ENCODE measurements at regions not wholly inside any gene's neighbourhood (a gene's known extent, or its start where the extent isn't known, plus 50 kb on each side); places are given as distances from the start of the nearest gene placed in this dataset.

DNA sequence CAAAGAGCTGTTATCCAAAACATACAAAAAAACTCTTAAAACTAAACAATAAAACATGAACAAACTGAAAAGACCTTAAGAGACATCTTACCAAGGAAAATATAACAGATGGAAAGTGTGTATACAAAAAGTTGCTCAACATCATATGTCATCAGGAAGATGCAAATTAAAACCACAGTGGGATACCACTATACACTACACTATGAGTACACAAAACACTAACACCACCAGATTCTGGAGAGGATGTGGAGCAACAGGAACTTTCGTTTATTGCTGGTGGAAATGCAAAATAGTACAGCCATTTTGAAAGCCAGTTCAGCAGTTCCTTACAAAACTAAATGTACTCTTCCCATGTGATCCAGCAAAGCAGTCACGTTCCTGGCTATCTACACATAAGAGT lies 221.4 kb downstream of the CMPK2 start:
- no peak for DNase-seq

GRCh38 chr2:6645004-6645403 lies 220.7 kb downstream of the CMPK2 start:
- DNase-seq, result no peak

GRCh38 chr2:6645672-6646071 lies 220.0 kb downstream of the CMPK2 start:
- no peak for DNase-seq

DNA sequence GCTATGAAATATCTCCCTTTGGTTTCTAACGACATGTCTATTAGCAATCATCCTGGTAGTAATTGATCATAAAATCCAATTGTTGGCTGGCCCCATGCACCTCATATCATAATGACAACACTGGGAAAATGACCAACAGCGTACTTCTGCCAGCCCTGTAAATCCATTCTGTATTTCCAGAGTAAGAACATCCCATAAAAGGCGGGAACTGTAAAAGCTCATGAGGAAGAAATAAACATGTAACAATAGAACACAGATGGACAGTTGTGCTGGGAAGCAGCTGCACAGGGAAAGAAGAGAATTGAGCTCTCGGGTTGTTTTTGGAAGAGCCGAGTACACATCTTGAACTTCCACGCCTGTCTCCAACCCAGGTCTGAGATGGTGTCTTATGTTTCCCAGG lies 218.7 kb downstream of the CMPK2 start:
- no peak for DNase-seq

- no peak for DNase-seq
Measured at GRCh38 chr2:6648596-6649247, 217.0 kb downstream of the CMPK2 start.

- no peak for DNase-seq
Measured at GRCh38 chr2:6650311-6650710, 215.4 kb downstream of the CMPK2 start.

DNA sequence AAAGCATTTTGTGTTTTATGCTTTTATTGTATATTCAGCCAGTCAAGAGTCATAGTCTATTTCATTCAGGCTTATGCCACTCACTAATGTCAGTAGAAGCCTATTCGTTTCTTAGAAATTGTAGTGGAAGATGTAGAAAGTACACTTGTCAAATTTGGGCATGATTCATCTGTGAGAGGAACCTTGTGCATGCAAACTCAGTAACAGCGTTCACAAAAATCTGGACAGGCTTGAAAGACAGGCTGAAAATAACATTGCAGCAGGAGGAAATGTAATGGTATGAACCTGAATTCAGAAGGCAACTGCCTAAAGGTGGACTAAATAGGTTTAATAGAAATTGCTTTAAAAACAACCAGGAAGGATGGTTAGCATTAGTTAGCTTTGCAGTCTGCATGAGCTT lies 213.5 kb downstream of the CMPK2 start:
- DNase-seq, result no peak

DNA sequence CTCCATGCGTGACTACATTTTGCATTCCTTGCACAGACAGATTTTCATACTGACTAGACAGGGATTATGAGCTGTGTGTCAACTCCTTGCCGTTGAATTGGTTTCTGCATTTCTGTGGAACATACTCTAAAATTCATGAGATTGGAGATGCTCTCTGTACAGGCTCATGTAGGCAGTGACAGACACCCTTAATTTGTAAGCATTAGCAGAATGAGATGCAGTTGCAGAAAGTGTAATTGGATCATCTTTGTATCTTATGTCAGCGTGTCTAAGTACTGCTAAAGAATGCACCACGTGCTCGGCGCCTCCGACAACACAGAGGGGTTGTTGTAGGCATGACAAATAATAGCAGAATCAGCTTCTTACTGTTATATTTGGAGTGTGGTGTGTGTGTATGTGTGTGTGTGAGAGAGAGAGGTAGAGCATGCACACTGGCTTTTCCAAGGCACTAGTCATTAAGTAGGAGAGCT lies 212.4 kb downstream of the CMPK2 start:
- no peak for DNase-seq

DNA sequence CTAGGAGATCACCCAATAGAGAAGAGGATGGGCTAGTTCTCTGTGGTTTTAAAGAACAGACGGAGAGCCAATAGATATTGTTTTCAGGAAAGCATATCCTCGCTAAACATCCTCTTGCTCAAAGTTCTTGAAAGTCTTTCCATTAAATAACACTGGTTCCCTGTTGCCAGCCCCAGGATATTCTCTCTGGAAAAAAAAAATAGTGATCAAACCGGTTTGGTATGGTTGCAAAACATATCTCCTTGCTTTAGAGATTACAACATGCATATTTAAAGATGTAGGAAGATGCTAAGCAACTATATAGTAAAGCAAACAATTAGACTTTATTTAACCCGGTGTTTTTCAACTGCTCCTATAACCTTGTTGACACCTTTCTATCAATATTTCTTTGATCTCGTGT lies 211.4 kb downstream of the CMPK2 start:
- no peak for DNase-seq

- no peak for DNase-seq
Measured at GRCh38 chr2:6656633-6657032, 209.1 kb downstream of the CMPK2 start.

DNA sequence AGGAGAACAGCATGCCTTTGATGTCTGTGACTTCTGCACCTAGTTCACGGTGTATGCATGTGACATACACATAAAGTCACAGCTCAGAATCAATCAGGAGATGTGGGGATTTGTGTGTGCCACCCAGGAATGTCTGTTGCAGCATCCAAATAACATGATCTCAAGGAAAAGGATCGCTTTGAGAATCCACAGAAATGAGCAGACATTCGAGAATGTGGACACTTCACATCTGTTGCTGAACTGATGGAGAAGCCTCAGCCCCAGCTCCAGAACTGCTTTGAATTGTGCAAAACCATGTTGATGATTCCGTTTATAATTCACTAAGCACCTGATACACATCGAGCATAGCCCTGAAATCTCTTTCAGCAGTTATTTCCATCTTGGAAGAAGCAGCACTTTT lies 208.6 kb downstream of the CMPK2 start:
- no peak for DNase-seq

DNA sequence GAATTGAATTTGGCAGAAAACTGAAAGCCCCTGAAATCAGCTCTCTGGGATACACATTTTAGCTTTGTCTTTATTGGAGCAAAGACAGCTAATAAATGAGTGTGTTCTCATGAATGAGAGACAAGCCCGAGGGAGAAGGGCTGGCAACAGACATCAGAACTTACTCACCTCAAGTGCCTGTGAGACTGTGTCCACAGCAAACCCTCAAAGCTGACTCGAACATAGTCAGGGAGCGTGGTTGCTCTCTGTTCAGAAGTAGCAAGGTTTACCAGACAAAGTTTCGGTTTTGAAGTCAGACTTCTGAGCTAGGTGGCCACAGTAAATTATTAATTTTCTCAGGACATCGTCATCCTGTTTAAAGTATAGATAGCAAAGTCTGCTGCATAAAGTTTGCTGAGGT lies 207.9 kb downstream of the CMPK2 start:
- no peak for DNase-seq

DNA sequence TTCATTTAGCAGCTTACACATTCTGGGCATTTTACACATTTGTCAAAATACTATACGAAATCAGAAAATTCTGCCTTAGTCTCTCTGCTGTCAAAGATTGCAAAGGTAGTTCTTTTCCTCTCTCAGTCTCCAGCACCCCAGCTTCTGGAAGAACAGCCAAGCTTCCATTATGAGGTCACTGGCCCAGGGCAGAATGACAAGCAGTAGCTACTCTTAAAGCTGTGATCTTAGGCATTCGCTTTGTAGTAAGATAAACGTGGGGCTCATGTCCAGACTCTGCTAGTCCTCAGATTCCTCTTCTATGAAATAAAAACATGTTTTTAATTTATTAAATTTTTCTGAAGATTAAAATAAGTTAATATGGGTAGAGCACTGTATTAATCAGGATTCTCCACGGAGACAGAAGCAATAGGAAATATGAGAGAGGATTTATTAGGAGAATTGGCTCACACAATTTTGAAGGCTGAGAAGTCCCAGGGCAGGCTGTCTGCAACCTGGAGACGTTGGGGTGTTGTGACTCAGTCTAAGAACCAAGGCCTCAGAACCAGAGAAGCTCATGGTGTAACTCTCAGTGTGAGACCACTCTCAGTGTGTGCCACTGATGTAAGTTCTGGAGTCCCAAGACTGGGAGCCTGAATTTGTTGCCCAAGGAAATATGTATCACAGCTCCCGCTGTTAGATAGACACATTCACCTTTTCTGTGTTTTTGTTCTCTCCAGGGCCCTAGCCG lies 201.2 kb downstream of the CMPK2 start:
- no peak for DNase-seq

DNA sequence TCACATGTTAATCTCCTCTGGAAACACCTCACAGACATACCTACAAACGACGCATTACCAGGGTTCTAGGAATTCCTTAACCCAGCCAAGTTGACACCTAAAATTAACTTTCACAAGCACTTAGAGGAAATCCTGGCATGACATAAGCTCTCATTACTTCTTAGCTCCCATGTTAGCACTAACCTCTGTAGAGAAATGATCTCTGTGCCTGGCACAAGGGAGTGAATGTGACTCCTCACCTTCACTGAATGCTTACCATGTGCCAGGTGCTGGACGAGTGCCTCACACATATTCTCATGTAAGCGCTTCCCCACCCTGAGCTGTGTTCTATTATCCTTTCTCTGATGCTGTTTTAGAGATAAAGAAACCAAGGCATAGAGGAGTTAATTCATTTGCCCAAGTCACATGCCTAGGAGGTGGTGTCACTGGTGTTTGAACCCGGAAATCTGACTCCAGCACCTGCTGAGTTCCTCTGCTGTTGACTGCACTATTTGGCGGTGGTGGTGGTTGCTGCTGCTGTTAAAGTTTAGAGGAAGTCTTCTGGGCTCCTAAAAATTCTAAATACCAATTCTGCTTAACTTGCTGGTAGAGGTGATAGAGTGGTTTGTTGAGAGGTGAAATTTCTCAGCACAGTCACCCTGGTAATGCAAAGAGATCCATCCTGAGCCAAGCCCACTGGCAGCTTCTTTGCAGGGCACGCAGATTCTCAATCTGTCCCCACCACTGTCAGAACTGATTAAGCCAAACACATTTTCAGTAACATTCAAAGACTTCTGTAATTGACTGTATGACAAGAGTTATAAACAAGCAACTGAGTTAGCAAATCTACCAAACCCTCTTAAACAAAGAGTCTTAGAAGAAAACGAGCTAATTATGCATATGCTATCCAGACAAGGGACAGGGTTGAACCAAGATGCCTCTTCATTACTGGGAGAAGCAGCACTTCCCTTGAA lies 200.3 kb downstream of the CMPK2 start:
- no peak for DNase-seq

GRCh38 chr2:6667326-6667725 lies 198.4 kb downstream of the CMPK2 start:
- no peak for DNase-seq

- no peak for DNase-seq
Measured at GRCh38 chr2:6671913-6672312, 193.8 kb downstream of the CMPK2 start.

- no peak for DNase-seq
Measured at GRCh38 chr2:6674381-6674780, 191.3 kb downstream of the CMPK2 start.

GRCh38 chr2:6675791-6676190 lies 189.9 kb downstream of the CMPK2 start:
- no peak for DNase-seq

DNA sequence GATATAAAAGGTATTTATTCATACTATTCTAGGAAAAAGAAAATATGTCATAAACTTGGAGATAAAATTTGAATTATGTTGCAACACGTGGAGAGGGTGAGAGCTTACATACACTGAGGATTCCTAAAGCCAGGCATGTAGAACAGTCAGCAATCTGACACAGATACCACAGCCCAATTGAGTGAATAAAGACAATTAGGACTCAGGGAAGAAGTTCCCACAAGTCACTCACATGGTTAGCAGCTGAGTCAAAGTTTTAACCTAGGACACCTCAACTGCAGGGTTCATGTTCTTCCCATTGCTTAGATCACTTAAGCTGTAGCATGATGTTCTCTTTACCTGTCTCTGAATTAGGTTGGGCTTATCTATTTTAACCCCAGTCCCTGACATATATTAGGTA lies 189.5 kb downstream of the CMPK2 start:
- DNase-seq, result no peak

DNA sequence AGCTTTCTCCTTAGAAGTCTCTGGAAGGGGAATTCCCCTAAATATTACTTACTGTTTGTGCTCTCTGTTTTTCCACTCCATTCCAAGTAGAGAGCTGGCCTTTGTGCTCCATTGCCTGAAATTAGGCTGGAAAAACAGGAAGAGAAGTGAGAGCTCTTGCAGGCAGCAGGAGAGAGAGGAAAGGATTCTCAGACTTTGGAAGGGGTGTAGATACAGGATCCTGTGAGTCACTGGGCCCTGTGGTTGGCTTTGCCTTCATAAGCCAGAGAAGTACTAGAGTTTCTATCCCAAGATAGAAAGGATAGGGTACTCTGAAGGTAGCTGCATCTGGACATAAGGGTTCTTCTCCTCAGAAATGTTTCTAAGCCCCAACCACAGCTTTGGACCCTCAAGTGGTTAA lies 188.9 kb downstream of the CMPK2 start:
- DNase-seq, result no peak

- DNase-seq, result no peak
Measured at GRCh38 chr2:6679471-6679870, 186.2 kb downstream of the CMPK2 start.

DNA sequence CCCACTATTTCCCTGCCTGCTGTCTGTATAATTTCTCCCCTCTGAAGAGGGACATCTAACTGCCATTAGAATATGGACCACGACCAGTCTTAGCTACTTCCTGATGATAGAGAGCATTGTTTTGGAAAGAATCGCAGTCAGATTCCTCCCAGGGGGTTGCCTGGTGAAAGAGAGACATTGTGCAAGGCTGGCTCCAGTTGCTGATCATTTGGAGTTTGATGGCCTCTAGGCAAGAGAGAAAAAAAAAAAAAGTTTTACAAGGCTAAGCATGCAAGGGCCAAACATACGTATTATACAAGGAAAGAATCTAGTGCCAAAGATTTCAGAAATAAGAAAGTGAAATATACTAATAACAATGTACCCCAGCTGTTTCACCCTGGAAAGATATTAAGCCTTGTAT lies 182.2 kb downstream of the CMPK2 start:
- DNase-seq, result no peak

DNA sequence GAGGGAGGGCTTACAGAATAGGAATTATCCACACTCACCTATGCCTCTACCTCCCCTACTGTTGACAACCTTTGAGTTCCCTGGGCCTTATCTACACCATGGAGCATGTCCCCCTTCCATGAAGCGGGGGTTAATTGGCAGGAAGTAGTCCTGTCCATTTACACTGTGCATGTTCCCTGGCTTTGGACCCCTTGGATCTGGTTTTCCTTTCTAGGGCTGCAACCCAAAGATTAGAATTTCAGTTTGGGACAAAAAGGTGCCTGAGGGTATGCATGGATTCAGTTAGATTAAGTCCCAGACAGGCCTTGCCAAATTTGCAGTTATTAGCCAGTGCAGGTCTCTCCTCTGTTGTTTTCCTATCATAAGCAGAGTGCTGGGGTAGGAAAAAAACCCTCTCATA lies 180.3 kb downstream of the CMPK2 start:
- DNase-seq, result no peak

GRCh38 chr2:6692056-6692455 lies 173.7 kb downstream of the CMPK2 start:
- no peak for DNase-seq
